ENCODE measurements at regions not wholly inside any gene's neighbourhood (a gene's known extent, or its start where the extent isn't known, plus 50 kb on each side); places are given as distances from the start of the nearest gene placed in this dataset.

- Histone ChIP-seq H3K27me3 (ENCODE audit: low read depth, low read length) (no peaks in the 10 kb centered on the region), H4K20me1 (ENCODE audit: insufficient read depth, low read length) (no peaks in the 10 kb centered on the region), H3K4me2 (ENCODE audit: low read length) (no peak overlapping the region), H3K4me1 (ENCODE audit: low read length) (no peaks in the 10 kb centered on the region), H3K36me3 (replicated peaks; ENCODE audit: low read depth, low read length) (no peaks in the 10 kb centered on the region), H3K4me3 (ENCODE audit: low read length) (no peak overlapping the region), H3K27ac (ENCODE audit: low read length) (no peak overlapping the region), H2AFZ (ENCODE audit: low read depth, low read length) (no peak overlapping the region), H3K79me2 (ENCODE audit: low read length) (no peaks in the 10 kb centered on the region), H3K9ac (ENCODE audit: low read length) (no peak overlapping the region), H3K9me3 (ENCODE audit: insufficient read depth, low read length) (no peaks in the 10 kb centered on the region)
- TF ChIP-seq EZH2phosphoT487 (IDR thresholded peaks at IDR 0.05; ENCODE audit: low read depth), result no peak
- TF ChIP-seq CTCF (IDR thresholded peaks at IDR 0.05; ENCODE audit: low read depth, low read length), result no peak
Measured at GRCh38 chr16:13425836-13426235, 494.1 kb upstream of the ERCC4 start.

GRCh38 chr16:13426269-13426668, 493.7 kb upstream of the ERCC4 start:
- H3K4me1 ChIP-seq (ENCODE audit: low read length), result no peaks in the 10 kb centered on the region
- no peaks in the 10 kb centered on the region for H4K20me1 ChIP-seq (ENCODE audit: insufficient read depth, low read length)
- no peak overlapping the region for H3K4me3 ChIP-seq (ENCODE audit: low read length)
- H2AFZ ChIP-seq (ENCODE audit: low read depth, low read length), result no peak overlapping the region
- no peak overlapping the region for H3K9ac ChIP-seq (ENCODE audit: low read length)
- H3K36me3 ChIP-seq (replicated peaks; ENCODE audit: low read depth, low read length), result no peaks in the 10 kb centered on the region
- no peak overlapping the region for H3K27ac ChIP-seq (ENCODE audit: low read length)
- H3K9me3 ChIP-seq (ENCODE audit: insufficient read depth, low read length), result no peaks in the 10 kb centered on the region
- H3K4me2 ChIP-seq (ENCODE audit: low read length), result no peak overlapping the region
- H3K27me3 ChIP-seq (ENCODE audit: low read depth, low read length), result no peaks in the 10 kb centered on the region
- no peaks in the 10 kb centered on the region for H3K79me2 ChIP-seq (ENCODE audit: low read length)
- no peak for TF ChIP-seq EZH2phosphoT487 (IDR thresholded peaks at IDR 0.05; ENCODE audit: low read depth)
- peak; percentile 43 for TF ChIP-seq CTCF (IDR thresholded peaks at IDR 0.05; ENCODE audit: low read depth, low read length)

GRCh38 chr16:13426736-13427135, 493.2 kb upstream of the ERCC4 start:
- TF ChIP-seq CTCF (IDR thresholded peaks at IDR 0.05; ENCODE audit: low read depth, low read length), result no peak
- no peak for TF ChIP-seq EZH2phosphoT487 (IDR thresholded peaks at IDR 0.05; ENCODE audit: low read depth)
- Histone ChIP-seq H4K20me1 (ENCODE audit: insufficient read depth, low read length) (no peaks in the 10 kb centered on the region), H3K36me3 (replicated peaks; ENCODE audit: low read depth, low read length) (no peaks in the 10 kb centered on the region), H3K4me3 (ENCODE audit: low read length) (no peak overlapping the region), H2AFZ (ENCODE audit: low read depth, low read length) (no peak overlapping the region), H3K9me3 (ENCODE audit: insufficient read depth, low read length) (no peaks in the 10 kb centered on the region), H3K4me1 (ENCODE audit: low read length) (no peaks in the 10 kb centered on the region), H3K27me3 (ENCODE audit: low read depth, low read length) (no peaks in the 10 kb centered on the region), H3K79me2 (ENCODE audit: low read length) (no peaks in the 10 kb centered on the region), H3K4me2 (ENCODE audit: low read length) (no peak overlapping the region), H3K9ac (ENCODE audit: low read length) (no peak overlapping the region), H3K27ac (ENCODE audit: low read length) (no peak overlapping the region)

- H3K9ac ChIP-seq (ENCODE audit: low read length), result no peak overlapping the region
Measured at GRCh38 chr16:13427943-13428342, 492.0 kb upstream of the ERCC4 start.

More at GRCh38 chr16:13427943-13428342, 492.0 kb upstream of the ERCC4 start:
- H3K9me3 ChIP-seq (ENCODE audit: insufficient read depth, low read length), result no peaks in the 10 kb centered on the region
- TF ChIP-seq CTCF (IDR thresholded peaks at IDR 0.05; ENCODE audit: low read depth, low read length), result no peak
- TF ChIP-seq EZH2phosphoT487 (IDR thresholded peaks at IDR 0.05; ENCODE audit: low read depth), result no peak
- H3K27me3 ChIP-seq (ENCODE audit: low read depth, low read length), result no peaks in the 10 kb centered on the region
- H2AFZ ChIP-seq (ENCODE audit: low read depth, low read length), result no peak overlapping the region
- H3K79me2 ChIP-seq (ENCODE audit: low read length), result no peaks in the 10 kb centered on the region
- H3K4me3 ChIP-seq (ENCODE audit: low read length), result no peak overlapping the region
- no peak overlapping the region for H3K4me2 ChIP-seq (ENCODE audit: low read length)
- H3K27ac ChIP-seq (ENCODE audit: low read length), result no peak overlapping the region
- no peaks in the 10 kb centered on the region for H3K4me1 ChIP-seq (ENCODE audit: low read length)
- H4K20me1 ChIP-seq (ENCODE audit: insufficient read depth, low read length), result no peaks in the 10 kb centered on the region
- H3K36me3 ChIP-seq (replicated peaks; ENCODE audit: low read depth, low read length), result no peaks in the 10 kb centered on the region

Data from OCI-LY3 (cell line).